Liver (tissue), 7 donors: ENCODE measurements at regions not wholly inside any gene's neighbourhood (a gene's known extent, or its start where the extent isn't known, plus 50 kb on each side); places are given as distances from the start of the nearest gene placed in this dataset.

ENCODE experiments used
- DNase-seq: peaks from one replicate; pipeline ENCODE4 v3.0.0-alpha.2; 2017; ENCODE audit warnings: low spot score
- H3K27ac ChIP-seq, 2 donors: one replicate each; pipeline ENCODE4 v1.7.0; 2013; ENCODE audit warnings: inconsistent platforms in 2 of 2, low read length in 2 of 2, control low read depth in 1 of 2, low read depth in 1 of 2, mild to moderate bottlenecking in 1 of 2
- H3K27me3 ChIP-seq, 4 donors: one replicate each; pipeline versions ENCODE4 v1.6.1 to v1.7.0; 2013; ENCODE audit warnings: low read length in 3 of 4, inconsistent platforms in 1 of 4, mild to moderate bottlenecking in 1 of 4, moderate library complexity in 1 of 4; ENCODE audit not compliant: control insufficient read depth in 4 of 4, insufficient read depth in 4 of 4
- H3K36me3 ChIP-seq, 4 donors: one replicate each; pipeline versions ENCODE4 v1.6.1 to v1.7.0; 2013; ENCODE audit warnings: low read length in 3 of 4, mild to moderate bottlenecking in 3 of 4, low read depth in 1 of 4, moderate library complexity in 1 of 4; ENCODE audit not compliant: control insufficient read depth in 4 of 4, insufficient read depth in 3 of 4
- H3K4me1 ChIP-seq, 4 donors: one replicate each; pipeline versions ENCODE4 v1.6.1 to v1.7.0; 2013; ENCODE audit warnings: low read length in 3 of 4, mild to moderate bottlenecking in 3 of 4, moderate library complexity in 1 of 4; ENCODE audit not compliant: control insufficient read depth in 4 of 4, insufficient read depth in 4 of 4
- H3K4me3 ChIP-seq, 3 donors: one replicate each; pipeline versions ENCODE4 v1.6.1 to v1.7.0; 2013; ENCODE audit warnings: low read length in 3 of 3, control low read depth in 1 of 3, low read depth in 1 of 3, mild to moderate bottlenecking in 1 of 3
- H3K9ac ChIP-seq, 2 donors: one replicate each; pipeline ENCODE4 v1.7.0; 2013; ENCODE audit warnings: low read length in 2 of 2, mild to moderate bottlenecking in 2 of 2, moderate library complexity in 2 of 2, control low read depth in 1 of 2, low read depth in 1 of 2
- H3K9me3 ChIP-seq, 4 donors: one replicate each; pipeline versions ENCODE4 v1.6.1 to v1.7.0; 2013; ENCODE audit warnings: low read length in 3 of 4; ENCODE audit not compliant: control insufficient read depth in 4 of 4
- ATF3 ChIP-seq: IDR thresholded peaks from 2 replicates; pipeline ENCODE4 v1.6.1; 2016; ENCODE audit warnings: antibody characterized with exemption
- EGR1 ChIP-seq, 2 donors: IDR thresholded peaks; 2 replicates each; pipeline ENCODE4 v1.6.1; 2016 to 2018; ENCODE audit warnings: antibody characterized with exemption in 2 of 2, low read depth in 2 of 2
- FOXA1 ChIP-seq: IDR thresholded peaks from 2 replicates; pipeline ENCODE4 v1.6.1; 2016; ENCODE audit warnings: antibody characterized with exemption
- FOXA2 ChIP-seq: IDR thresholded peaks from 2 replicates; pipeline ENCODE4 v1.6.1; 2016; ENCODE audit warnings: antibody characterized with exemption
- GABPA ChIP-seq, 2 donors: IDR thresholded peaks in 1 of 2; conservative IDR thresholded peaks in 1 of 2; 2 replicates each; pipeline ENCODE4 v1.6.1; 2016; ENCODE audit warnings: antibody characterized with exemption in 2 of 2, mild to moderate bottlenecking in 1 of 2, moderate library complexity in 1 of 2
- HNF4A ChIP-seq, 2 donors: conservative IDR thresholded peaks; 2 replicates each; pipeline ENCODE4 v1.6.1; 2016; ENCODE audit warnings: antibody characterized with exemption in 2 of 2, mild to moderate bottlenecking in 2 of 2
- HNF4G ChIP-seq: IDR thresholded peaks from 2 replicates; pipeline ENCODE4 v1.6.1; 2016; ENCODE audit warnings: antibody characterized with exemption
- JUND ChIP-seq, 2 donors: IDR thresholded peaks; 2 replicates each; pipeline ENCODE4 v1.6.1; 2016; ENCODE audit warnings: antibody characterized with exemption in 2 of 2
- NR2F2 ChIP-seq: IDR thresholded peaks from 2 replicates; pipeline ENCODE4 v1.6.1; 2016; ENCODE audit warnings: antibody characterized with exemption
- RAD21 ChIP-seq, 2 donors: IDR thresholded peaks; 2 replicates each; pipeline ENCODE4 v1.6.1; 2016; ENCODE audit warnings: antibody characterized with exemption in 2 of 2, mild to moderate bottlenecking in 2 of 2
- RXRA ChIP-seq, 2 donors: IDR thresholded peaks; 2 replicates each; pipeline ENCODE4 v1.6.1; 2017 to 2018; ENCODE audit warnings: antibody characterized with exemption in 2 of 2, mild to moderate bottlenecking in 1 of 2
- SP1 ChIP-seq: IDR thresholded peaks from 2 replicates; pipeline ENCODE4 v1.6.1; 2018; ENCODE audit warnings: antibody characterized with exemption, mild to moderate bottlenecking
- YY1 ChIP-seq: IDR thresholded peaks from 2 replicates; pipeline ENCODE4 v1.6.1; 2016; ENCODE audit warnings: antibody characterized with exemption, mild to moderate bottlenecking
- WGBS: extraction: QIAGEN DNeasy Blood & Tissue Kit; methylation state at CpG from one replicate; pipeline ENCODE4 v1.1.7; 2013; 5-methylcytosine and 5-hydroxymethylcytosine counted together
- TF ChIP-seq, protein P1 (sequence below): IDR thresholded peaks from 2 replicates; pipeline ENCODE4 v1.6.1; 2016; ENCODE audit warnings: antibody characterized with exemption
- TF ChIP-seq, protein P2 (sequence below): IDR thresholded peaks from 2 replicates; pipeline ENCODE4 v1.6.1; 2016; ENCODE audit warnings: antibody characterized with exemption
- donor health status: healthy.
- donor health status: healthy.
- donor health status: healthy.
- donor health status: healthy.

GRCh38 chr2:200212862-200213425 lies 93.5 kb upstream of the SPATS2L start:
- peaks cover 5 to 36% (median 28%) of the 10 kb centered on the region in 4 donors for H3K4me1 ChIP-seq
- 55% methylated on average over 5 of the region's 5 CpGs for WGBS
- H3K36me3 ChIP-seq: no peaks in the 10 kb centered on the region
- no peak for TF ChIP-seq NR2F2
- peak in 1 of 2 donors; percentile 11 for TF ChIP-seq RXRA (IDR thresholded peaks at IDR 0.05)
- peak; percentile 5 to 25 for TF ChIP-seq HNF4A (conservative IDR thresholded peaks at IDR 0.05)
- no peak for TF ChIP-seq SP1
- peak in 1 of 2 donors; percentile 14 for TF ChIP-seq RAD21 (IDR thresholded peaks at IDR 0.05)
- no peak for TF ChIP-seq FOXA2
- TF ChIP-seq FOXA1: no peak
- TF ChIP-seq GABPA (IDR thresholded peaks at IDR 0.05 in 1 of 2, conservative IDR thresholded peaks at IDR 0.05 in 1 of 2): no peak
- no peak for TF ChIP-seq YY1
- H3K4me3 ChIP-seq: no peak overlapping the region
- H3K27me3 ChIP-seq: no peaks in the 10 kb centered on the region
- H3K27ac ChIP-seq: no peak overlapping the region
- H3K9ac ChIP-seq: no peak overlapping the region
- no peaks in the 10 kb centered on the region for H3K9me3 ChIP-seq
- no peak for DNase-seq

DNA sequence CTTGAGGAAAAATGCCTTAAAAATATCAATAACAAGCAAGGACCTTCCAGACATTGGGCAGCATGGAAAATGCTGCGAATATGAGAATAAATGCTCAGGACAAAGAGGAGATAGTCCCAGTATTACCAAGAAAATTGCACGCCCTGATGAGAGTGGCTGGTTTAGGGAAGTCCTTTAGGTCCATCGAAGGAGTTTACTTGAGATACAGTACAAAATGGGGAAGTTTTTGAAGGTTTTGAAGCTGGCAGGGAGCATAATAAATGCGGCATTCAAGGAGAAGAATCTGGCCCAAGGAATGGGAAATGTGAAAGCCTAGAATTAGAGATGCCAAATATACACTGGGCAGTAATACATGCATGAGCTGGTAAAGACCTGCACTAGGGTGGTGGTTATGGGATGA lies 90.2 kb upstream of the SPATS2L start:
- no peaks in the 10 kb centered on the region for H3K9me3 ChIP-seq
- DNase-seq: no peak
- no peak overlapping the region for H3K9ac ChIP-seq
- H3K4me1 ChIP-seq: peaks cover 11 to 62% (median 50%) of the 10 kb centered on the region in 4 donors
- no peaks in the 10 kb centered on the region for H3K36me3 ChIP-seq
- TF ChIP-seq HNF4A (conservative IDR thresholded peaks at IDR 0.05): no peak
- TF ChIP-seq, protein P1, sequence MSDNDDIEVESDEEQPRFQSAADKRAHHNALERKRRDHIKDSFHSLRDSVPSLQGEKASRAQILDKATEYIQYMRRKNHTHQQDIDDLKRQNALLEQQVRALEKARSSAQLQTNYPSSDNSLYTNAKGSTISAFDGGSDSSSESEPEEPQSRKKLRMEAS: no peak
- TF ChIP-seq HNF4G: no peak
- no peak for TF ChIP-seq ATF3
- TF ChIP-seq, protein P2, sequence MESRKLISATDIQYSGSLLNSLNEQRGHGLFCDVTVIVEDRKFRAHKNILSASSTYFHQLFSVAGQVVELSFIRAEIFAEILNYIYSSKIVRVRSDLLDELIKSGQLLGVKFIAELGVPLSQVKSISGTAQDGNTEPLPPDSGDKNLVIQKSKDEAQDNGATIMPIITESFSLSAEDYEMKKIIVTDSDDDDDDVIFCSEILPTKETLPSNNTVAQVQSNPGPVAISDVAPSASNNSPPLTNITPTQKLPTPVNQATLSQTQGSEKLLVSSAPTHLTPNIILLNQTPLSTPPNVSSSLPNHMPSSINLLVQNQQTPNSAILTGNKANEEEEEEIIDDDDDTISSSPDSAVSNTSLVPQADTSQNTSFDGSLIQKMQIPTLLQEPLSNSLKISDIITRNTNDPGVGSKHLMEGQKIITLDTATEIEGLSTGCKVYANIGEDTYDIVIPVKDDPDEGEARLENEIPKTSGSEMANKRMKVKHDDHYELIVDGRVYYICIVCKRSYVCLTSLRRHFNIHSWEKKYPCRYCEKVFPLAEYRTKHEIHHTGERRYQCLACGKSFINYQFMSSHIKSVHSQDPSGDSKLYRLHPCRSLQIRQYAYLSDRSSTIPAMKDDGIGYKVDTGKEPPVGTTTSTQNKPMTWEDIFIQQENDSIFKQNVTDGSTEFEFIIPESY: no peak
- no peak for TF ChIP-seq RAD21 (IDR thresholded peaks at IDR 0.05)
- no peak for TF ChIP-seq JUND (IDR thresholded peaks at IDR 0.05)
- TF ChIP-seq FOXA1: no peak
- no peaks in the 10 kb centered on the region for H3K27me3 ChIP-seq
- no peak overlapping the region for H3K27ac ChIP-seq
- 87% methylated on average over 4 of the region's 4 CpGs for WGBS
- no peak overlapping the region for H3K4me3 ChIP-seq

DNA sequence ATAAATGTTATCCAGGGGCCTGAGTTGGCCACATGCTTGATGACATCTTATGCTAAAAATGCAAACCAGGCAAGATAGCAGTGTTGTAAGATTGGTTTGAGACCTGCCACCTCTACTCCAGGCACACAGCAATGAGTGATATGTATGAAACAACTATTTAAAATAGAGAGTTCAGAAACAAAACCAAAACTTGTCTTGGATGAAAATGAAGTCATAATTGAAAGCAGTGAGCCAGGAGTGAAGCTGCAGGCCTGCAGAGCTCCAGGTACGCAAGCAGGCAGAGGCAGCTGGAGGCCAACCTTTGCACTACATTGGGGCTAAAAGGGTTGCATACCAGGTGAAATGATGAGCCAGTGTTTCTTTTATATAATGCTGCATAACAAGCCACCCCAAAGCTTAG lies 89.2 kb upstream of the SPATS2L start:
- peaks cover 13 to 72% (median 59%) of the 10 kb centered on the region in 4 donors for H3K4me1 ChIP-seq
- TF ChIP-seq, protein P2: no peak
- peak in 1 of 2 donors; percentile 15 for TF ChIP-seq RXRA (IDR thresholded peaks at IDR 0.05)
- TF ChIP-seq, protein P1: no peak
- no peak for TF ChIP-seq EGR1 (IDR thresholded peaks at IDR 0.05; ENCODE audit: low read depth in 2 of 2)
- no peak for DNase-seq
- H3K4me3 ChIP-seq: no peak overlapping the region
- WGBS: 65% methylated on average over 1 of the region's 1 CpG
- H3K27me3 ChIP-seq: no peaks in the 10 kb centered on the region
- H3K27ac ChIP-seq: no peak overlapping the region
- H3K36me3 ChIP-seq: no peaks in the 10 kb centered on the region
- no peak overlapping the region for H3K9ac ChIP-seq
- H3K9me3 ChIP-seq: no peaks in the 10 kb centered on the region
